COLO829 (cell line): ENCODE measurements at regions not wholly inside any gene's neighbourhood (a gene's known extent, or its start where the extent isn't known, plus 50 kb on each side); places are given as distances from the start of the nearest gene placed in this dataset.

ENCODE experiments used
- DNase-seq: peaks from one replicate; pipeline ENCODE4 v3.0.0; 2012; ENCODE audit warnings: low spot score

- peak; percentile 19 for DNase-seq
These were observed 417.9 kb downstream of the NR2F1-AS1 start for GRCh38 chr5:93163010-93163663.

DNA sequence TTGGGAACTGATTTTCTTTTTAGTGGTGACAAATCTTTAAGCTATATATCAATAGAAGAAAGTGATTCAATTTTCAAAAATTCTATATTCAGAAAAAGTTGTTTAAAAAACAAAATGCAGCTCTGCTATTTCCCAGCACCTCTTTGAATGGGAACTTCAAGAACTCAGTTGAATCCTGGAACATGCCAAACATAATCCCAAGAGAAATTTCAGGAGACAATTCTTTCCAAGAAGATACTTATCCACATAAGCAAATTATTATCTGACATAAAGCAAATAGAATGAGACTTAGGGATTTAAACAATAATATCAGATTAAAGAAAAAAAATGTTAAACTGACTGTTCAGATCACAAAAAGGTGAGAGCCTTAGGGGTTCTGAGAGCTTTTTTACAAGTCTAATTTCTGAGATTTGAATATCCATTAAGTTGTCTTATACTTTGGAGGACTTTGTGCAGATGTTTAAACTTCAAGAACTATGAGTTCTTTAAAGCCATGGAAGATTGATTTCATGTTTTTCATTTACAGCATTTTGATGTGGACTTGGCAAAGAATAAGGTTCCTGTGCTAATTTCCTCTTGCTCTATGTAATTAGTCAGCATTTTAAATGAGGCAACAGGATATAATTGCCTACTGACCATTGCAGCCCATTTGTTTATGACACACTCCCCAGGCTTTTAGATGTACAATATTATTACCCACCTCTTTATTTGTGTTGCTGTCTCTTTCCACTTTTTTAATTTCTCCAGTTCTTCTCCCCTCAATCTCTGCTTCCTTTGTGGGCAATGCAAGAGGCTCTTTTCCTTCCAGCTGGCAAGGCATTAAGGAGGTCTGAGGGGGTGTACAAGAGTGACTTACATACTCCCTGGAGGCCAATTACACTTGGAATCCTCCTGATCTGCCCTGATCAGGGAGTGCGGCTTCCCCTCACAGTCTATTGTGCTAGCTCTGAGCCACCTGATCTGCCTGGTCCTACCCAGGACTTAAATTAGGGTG is 419.1 kb downstream of the NR2F1-AS1 start:
- peak; percentile 8 for DNase-seq

DNA sequence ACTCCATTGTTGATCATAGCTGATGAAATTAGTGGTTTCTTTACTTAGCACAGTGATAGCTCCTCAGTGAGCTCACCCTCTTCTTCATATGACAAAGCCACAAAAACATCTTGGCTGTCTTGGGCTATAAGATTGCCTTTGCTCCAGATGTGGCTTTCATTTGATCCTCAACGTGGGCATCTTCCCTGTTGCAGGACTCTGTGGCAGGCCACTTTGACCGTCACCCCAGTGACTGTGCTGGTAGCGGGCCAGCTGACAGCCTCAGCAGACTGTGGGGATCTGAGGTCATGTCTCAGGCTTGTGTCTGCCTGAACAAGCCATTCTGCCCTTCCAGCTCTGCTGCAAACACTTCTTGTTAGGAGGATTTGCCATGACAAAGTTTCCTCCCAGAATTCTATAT is 422.2 kb downstream of the NR2F1-AS1 start:
- DNase-seq: no peak

DNA sequence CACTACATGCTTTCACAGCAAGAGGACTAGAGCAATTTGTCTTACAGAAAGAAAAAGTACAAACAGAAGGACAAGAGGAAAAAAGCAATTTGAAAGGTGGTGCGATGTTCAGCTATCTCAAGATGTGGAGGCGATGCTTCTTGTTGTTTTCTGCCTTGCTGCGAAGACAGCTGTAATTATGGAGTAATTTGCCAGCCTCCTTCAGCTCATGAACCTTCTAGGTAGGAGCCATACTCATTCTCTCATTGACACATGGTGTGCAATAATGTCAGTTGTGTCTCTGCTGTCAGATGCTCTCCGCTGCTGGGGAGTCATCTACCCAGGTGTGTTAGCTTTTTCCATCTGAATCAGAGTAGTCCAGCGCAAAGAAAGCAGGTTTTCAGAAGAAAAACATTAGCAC is 424.5 kb downstream of the NR2F1-AS1 start:
- DNase-seq: no peak

GRCh38 chr5:93154535-93154934 is 426.5 kb downstream of the NR2F1-AS1 start:
- no peak for DNase-seq

DNA sequence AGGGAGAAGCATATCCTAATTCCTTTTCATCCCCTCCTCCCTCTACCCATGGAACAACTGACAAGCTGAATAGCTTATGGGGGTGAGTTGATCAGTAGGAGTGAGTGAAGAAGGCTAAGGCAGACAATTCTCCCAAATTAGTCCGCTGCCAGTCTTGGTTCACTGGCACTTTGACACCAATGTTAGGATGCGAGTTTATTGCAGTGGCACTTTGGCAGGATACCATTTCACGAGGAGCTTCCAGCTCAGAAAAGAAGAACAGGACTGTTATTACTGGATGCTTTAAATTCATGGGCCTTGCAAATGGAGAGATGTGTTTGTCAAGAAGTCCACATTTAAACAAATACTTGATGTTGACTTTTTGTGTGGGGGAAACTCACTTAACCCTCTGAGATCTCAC is 427.6 kb downstream of the NR2F1-AS1 start:
- DNase-seq: no peak

GRCh38 chr5:93151896-93152295 is 429.1 kb downstream of the NR2F1-AS1 start:
- DNase-seq: no peak

DNA sequence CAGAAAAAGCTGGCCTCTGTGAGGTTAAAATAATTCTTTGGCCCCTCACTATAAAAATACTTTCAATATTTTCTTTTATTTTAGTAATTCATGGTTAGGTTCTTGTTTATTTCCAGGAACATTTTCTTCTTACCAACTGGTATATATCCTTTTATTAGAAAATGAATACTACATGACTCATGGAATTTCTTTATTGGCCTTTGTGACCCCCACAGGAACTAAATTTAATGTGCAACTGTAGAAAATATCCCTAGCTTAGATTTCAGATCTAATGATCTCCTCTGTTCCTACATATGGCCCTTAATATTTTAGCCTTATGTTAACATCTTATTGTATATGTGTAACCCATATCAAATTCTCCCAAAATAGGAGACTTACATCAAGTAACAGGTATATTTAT is 429.9 kb downstream of the NR2F1-AS1 start:
- no peak for DNase-seq

DNA sequence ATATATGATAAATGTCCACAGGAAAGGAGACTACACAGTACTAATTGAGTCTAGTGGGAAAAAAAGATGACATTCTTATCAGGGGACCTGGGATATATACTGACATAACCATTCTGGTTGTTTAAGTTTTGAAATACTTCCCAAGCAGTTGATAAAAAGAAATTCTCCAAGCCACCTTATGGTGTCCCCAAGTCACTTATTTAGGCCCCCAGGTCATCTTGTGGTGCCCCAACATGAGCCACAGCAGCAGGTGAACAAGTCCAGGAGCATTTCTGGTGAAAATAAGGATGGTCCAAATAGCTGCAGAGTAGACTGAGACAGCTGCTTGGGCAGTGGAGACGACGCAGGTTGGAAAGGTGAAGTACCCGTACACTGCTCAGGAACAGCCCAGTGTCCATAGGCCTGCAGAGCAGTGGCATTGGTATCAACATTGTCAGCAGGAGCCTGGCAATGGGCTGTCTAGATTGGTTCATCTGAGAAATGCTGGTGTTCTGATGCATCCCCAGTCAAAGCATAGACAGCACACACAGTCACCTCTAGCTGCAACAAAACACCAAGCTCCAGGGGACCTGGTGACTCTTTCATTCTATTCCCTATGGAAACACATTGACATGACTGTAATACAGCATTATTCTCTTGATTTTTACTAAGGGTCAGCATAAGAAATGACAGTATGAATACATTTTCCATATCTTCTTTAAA is 430.6 kb downstream of the NR2F1-AS1 start:
- DNase-seq: no peak

GRCh38 chr5:93145767-93146166 is 435.3 kb downstream of the NR2F1-AS1 start:
- no peak for DNase-seq

GRCh38 chr5:93145019-93145418 is 436.0 kb downstream of the NR2F1-AS1 start:
- DNase-seq: no peak

GRCh38 chr5:93141969-93142368 is 439.1 kb downstream of the NR2F1-AS1 start:
- DNase-seq: no peak

GRCh38 chr5:93130624-93131490 is 450.2 kb downstream of the NR2F1-AS1 start:
- DNase-seq: no peak

GRCh38 chr5:93126634-93127033 is 454.4 kb downstream of the NR2F1-AS1 start:
- DNase-seq: no peak

DNA sequence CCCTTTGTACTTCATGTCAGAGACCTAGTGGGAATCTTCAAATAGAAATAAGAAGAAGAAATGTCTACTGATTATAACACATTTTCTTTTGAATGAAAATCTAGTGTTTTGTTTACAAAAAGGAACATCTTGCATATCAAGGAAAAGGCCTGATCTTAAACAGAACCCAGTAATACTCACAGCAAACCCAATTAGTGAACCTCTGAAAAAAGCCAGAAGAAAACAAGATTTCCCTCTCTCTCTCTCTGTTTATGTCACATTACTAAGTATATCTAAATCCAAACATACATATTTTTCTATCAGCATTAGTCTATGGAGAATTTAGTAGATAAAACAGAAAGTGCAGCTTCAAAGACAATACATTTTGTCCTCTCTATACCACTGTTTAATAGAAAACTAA is 457.9 kb downstream of the NR2F1-AS1 start:
- DNase-seq: no peak

- no peak for DNase-seq
These were observed 458.6 kb downstream of the NR2F1-AS1 start for GRCh38 chr5:93122446-93122845.

DNA sequence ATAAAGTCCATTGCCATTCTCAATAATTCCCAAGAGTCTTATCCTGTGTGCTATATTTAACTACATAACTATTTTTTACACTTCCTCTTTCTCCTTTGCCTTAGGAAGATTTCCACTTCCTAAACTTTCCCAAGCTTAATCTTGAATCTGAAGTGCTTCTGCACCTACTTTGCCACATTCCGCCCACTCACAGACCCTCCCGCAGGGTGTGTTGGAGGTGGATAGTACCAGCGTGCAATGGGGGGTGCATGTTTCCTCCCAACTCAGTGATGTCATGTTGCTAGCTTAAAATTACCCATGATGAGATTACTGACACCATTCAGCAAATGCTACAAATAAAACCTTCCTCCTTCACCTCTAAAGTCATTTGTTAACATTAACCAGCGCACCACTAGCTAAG is 460.2 kb downstream of the NR2F1-AS1 start:
- no peak for DNase-seq

DNA sequence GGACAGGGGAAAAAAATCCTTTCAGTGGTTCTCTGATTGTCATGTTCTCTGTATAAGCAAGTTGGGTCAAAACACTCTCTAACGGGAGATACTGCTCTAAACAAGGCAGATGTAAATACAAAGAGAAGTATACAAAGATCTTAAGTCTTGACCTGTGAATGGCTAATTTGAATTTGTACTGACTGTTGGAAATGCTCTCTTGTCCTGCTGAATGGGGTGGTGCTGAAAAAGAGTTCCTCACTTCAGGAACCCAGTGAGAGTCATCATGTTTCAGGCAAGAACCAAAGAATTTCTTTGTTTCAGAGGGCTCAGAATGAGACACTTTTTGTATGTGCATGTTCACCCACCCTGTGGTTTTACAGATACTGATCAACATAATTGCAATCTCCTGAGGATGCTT is 461.0 kb downstream of the NR2F1-AS1 start:
- DNase-seq: no peak

- no peak for DNase-seq
These were observed 463.1 kb downstream of the NR2F1-AS1 start for GRCh38 chr5:93117751-93118531.

DNA sequence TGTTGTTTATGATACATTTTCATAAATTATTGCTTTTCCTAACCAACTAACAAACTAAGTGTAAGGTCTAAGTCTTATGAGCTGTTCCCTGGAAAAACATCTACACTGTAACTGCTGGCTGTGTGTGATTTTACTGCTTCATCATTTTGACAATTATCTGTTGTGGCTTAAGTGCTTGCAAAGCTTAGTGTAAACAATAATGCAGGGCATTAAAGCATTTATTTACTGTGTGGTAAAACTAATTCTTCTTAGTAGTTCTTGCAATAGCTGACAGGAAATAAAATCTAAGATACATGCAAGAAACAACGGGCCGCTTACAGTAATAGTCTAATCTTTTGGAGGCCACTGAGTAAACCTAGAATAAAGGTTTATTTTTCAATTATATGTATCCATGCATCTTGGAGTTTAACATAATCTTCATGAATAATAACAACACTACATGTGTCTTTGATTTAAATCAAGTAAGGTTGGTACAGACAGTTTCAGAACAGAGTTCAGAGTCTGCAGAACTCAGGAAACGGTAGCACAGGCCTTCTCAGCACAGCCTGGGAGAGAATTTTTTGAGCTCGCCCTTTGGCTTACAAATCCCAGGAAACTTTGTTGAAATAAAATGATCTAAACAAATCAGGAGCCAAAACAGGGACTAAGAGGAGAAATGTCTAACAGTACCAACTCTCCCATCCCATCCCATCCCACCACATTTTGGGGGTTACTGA is 473.1 kb downstream of the NR2F1-AS1 start:
- no peak for DNase-seq
